ENCODE measurements at regions not wholly inside any gene's neighbourhood (a gene's known extent, or its start where the extent isn't known, plus 50 kb on each side); places are given as distances from the start of the nearest gene placed in this dataset.

DNA sequence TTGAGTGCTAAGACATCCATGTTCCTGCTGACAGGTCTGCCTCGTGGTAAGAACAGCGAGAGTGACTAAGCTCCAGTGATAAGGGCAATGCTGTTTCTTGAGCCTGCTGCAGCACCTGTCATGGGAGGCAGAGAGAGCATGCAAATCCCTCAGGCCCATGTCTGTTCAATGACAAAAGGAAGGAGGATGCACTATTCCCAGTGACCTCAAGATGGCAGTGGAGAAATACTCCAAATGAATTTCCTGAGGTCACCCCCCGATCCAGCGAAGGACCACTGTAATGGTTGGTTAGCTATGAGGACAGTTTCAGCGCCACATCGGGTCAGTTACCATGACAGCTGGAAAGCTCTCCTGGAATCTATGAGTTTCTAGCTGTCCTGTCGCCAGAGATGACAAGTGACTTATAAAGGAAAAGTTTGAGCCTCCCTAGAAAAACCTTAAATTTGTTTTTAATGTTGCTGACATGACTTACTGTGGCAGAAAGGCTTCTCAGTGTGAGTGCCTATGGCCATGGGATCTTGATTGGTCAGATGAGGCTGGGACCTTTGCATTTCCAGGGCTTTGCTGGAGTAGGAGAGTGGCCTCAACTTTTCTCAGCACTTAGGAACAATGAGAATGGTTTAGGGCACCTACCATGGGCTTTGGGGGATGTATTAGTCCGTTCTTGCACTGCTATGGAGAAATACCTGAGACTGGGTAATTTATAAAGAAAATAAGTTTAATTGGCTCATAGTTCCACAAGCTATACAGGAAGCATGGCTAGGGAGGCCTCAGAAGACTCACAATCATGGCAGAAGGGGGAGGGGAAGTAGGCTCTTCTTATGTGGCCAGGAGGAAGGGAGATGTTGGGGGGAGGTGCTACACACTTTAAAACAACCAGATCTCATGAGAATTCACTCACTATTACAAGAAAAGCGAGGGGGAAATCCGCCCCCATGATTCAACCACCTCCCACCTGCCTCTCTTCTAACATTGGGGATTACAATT, 88.0 kb upstream of the TMEM260 start:
- Mint-ChIP-seq H3K4me3 (no peak overlapping the region), H3K36me3 (ENCODE audit: low read depth) (no peaks in the 10 kb centered on the region), H3K4me1 (no peaks in the 10 kb centered on the region), H3K9me3 (no peaks in the 10 kb centered on the region), H3K27ac (ENCODE audit: unreplicated experiment) (no peak overlapping the region), H3K27me3 (ENCODE audit: low read depth) (peaks cover 44% of the 10 kb centered on the region)
- TF ChIP-seq CTCF (conservative IDR thresholded peaks at IDR 0.05), result peak; percentile 77
- peak; percentile 65 for DNase-seq (ENCODE audit: low read depth, low spot score)

- no peaks in the 10 kb centered on the region for H3K9me3 Mint-ChIP-seq
- no peak for DNase-seq (ENCODE audit: low read depth, low spot score)
- no peak overlapping the region for H3K27ac Mint-ChIP-seq (ENCODE audit: unreplicated experiment)
- no peaks in the 10 kb centered on the region for H3K36me3 Mint-ChIP-seq (ENCODE audit: low read depth)
- no peak for TF ChIP-seq CTCF (conservative IDR thresholded peaks at IDR 0.05)
- H3K4me3 Mint-ChIP-seq, result no peak overlapping the region
- peaks cover 49% of the 10 kb centered on the region for H3K27me3 Mint-ChIP-seq (ENCODE audit: low read depth)
- H3K4me1 Mint-ChIP-seq, result no peaks in the 10 kb centered on the region
Measured at GRCh38 chr14:56494167-56494566, 85.4 kb upstream of the TMEM260 start.

- H3K4me1 Mint-ChIP-seq, result no peaks in the 10 kb centered on the region
- no peak overlapping the region for H3K4me3 Mint-ChIP-seq
- H3K36me3 Mint-ChIP-seq (ENCODE audit: low read depth), result no peaks in the 10 kb centered on the region
- no peak for DNase-seq (ENCODE audit: low read depth, low spot score)
- H3K9me3 Mint-ChIP-seq, result no peaks in the 10 kb centered on the region
- no peak overlapping the region for H3K27ac Mint-ChIP-seq (ENCODE audit: unreplicated experiment)
- peaks cover 33% of the 10 kb centered on the region for H3K27me3 Mint-ChIP-seq (ENCODE audit: low read depth)
- TF ChIP-seq CTCF (conservative IDR thresholded peaks at IDR 0.05), result no peak
Measured at GRCh38 chr14:56498112-56498511, 81.5 kb upstream of the TMEM260 start.

DNA sequence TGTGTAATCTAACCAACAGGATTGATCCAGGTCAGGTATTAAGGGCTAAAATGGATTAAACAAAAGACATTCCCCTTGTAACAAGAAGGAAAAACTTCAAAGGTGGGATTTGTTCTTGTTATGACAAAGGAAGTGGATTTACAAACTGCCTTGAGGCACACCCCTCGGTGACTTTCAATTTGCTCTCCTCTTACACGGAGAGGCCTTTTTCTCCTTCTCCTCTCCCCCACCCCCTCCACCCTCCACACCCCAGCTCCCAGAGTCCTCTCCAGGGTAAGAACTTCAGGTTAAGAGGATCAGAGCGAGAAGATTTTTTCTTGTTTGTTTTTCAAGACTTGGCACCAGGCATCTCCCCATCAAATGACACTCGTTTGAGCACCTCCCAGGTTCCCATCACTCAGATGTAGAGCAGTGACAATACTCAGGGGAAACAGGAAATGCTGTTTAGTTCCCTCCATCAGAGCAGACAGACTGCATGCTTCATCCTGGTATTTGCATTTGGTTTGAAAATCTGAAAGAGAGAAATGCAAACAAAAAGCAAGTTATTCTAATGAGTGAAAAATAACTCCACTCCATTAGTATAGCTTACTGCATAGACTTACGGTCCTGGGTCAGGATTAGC, 77.6 kb upstream of the TMEM260 start:
- no peaks in the 10 kb centered on the region for H3K9me3 Mint-ChIP-seq
- TF ChIP-seq CTCF (conservative IDR thresholded peaks at IDR 0.05), result no peak
- peaks cover 20% of the 10 kb centered on the region for H3K27me3 Mint-ChIP-seq (ENCODE audit: low read depth)
- H3K36me3 Mint-ChIP-seq (ENCODE audit: low read depth), result no peaks in the 10 kb centered on the region
- DNase-seq (ENCODE audit: low read depth, low spot score), result no peak
- H3K27ac Mint-ChIP-seq (ENCODE audit: unreplicated experiment), result peak overlapping the region; percentile 43
- H3K4me1 Mint-ChIP-seq, result no peaks in the 10 kb centered on the region
- no peak overlapping the region for H3K4me3 Mint-ChIP-seq

- no peaks in the 10 kb centered on the region for H3K36me3 Mint-ChIP-seq (ENCODE audit: low read depth)
- DNase-seq (ENCODE audit: low read depth, low spot score), result no peak
- TF ChIP-seq CTCF (conservative IDR thresholded peaks at IDR 0.05), result no peak
- no peak overlapping the region for H3K4me3 Mint-ChIP-seq
- no peak overlapping the region for H3K27ac Mint-ChIP-seq (ENCODE audit: unreplicated experiment)
- H3K4me1 Mint-ChIP-seq, result no peaks in the 10 kb centered on the region
- peaks cover 19% of the 10 kb centered on the region for H3K27me3 Mint-ChIP-seq (ENCODE audit: low read depth)
- H3K9me3 Mint-ChIP-seq, result no peaks in the 10 kb centered on the region
Measured at GRCh38 chr14:56505361-56505760, 74.2 kb upstream of the TMEM260 start.
